Keratinocyte (primary cell): ENCODE measurements at regions not wholly inside any gene's neighbourhood (a gene's known extent, or its start where the extent isn't known, plus 50 kb on each side); places are given as distances from the start of the nearest gene placed in this dataset.

Source experiments
- DNase-seq: peaks from one replicate; pipeline ENCODE4 v3.0.0-alpha.2; 2011; ENCODE audit warnings: low read depth, missing footprints, low spot score
- FAIRE-seq: peaks from 2 replicates; lab custom pipeline; 2011; peaks lifted over from hg19 to GRCh38; lab: Jason Lieb, UNC
- H2AFZ ChIP-seq: 2 replicates; pipeline ENCODE4 v1.6.0; 2012; ENCODE audit warnings: low read length, control low read depth, inconsistent platforms; ENCODE audit not compliant: control insufficient read depth
- H3K27ac ChIP-seq: 2 replicates; pipeline ENCODE4 v1.5.1; 2011; ENCODE audit warnings: low read length; ENCODE audit not compliant: control insufficient read depth, insufficient read depth
- H3K27me3 ChIP-seq: 3 replicates; pipeline ENCODE4 v1.6.0; 2011; ENCODE audit warnings: low read length; ENCODE audit not compliant: control insufficient read depth, insufficient read depth; ENCODE audit errors: extremely low read depth
- H3K36me3 ChIP-seq, 2 experiments: 2 replicates in 1 of 2; 3 replicates in 1 of 2; pipeline ENCODE4 v1.5.1; 2011; ENCODE audit warnings: low read length in 2 of 2, mild to moderate bottlenecking in 1 of 2; ENCODE audit not compliant: control insufficient read depth in 2 of 2, insufficient read depth in 2 of 2; ENCODE audit errors: extremely low read depth in 1 of 2
- H3K4me1 ChIP-seq: 3 replicates; pipeline ENCODE4 v1.5.1; 2011; ENCODE audit warnings: low read length; ENCODE audit not compliant: control insufficient read depth, insufficient read depth; ENCODE audit errors: extremely low read depth
- H3K4me2 ChIP-seq: 3 replicates; pipeline ENCODE4 v1.6.0; 2011; ENCODE audit warnings: low read depth, low read length; ENCODE audit not compliant: control insufficient read depth, insufficient read depth; ENCODE audit errors: extremely low read depth
- H3K4me3 ChIP-seq, 3 experiments: fragments of 200-600 bp in 1 of 3; sonication (generic) in 1 of 3; 2 replicates in 2 of 3; 3 replicates in 1 of 3; pipeline ENCODE4 v1.5.1; 2011 to 2016; ENCODE audit warnings: low read length in 3 of 3, mild to moderate bottlenecking in 3 of 3, control low read depth in 2 of 3, inconsistent platforms in 1 of 3, low read depth in 1 of 3, mixed read lengths in 1 of 3, mixed run types in 1 of 3, moderate library complexity in 1 of 3; ENCODE audit not compliant: control insufficient read depth in 2 of 3, insufficient read depth in 2 of 3; ENCODE audit errors: extremely low read depth in 1 of 3
- H3K79me2 ChIP-seq: 2 replicates; pipeline ENCODE4 v1.6.0; 2012; ENCODE audit warnings: low read length; ENCODE audit not compliant: control insufficient read depth, insufficient read depth
- H3K9ac ChIP-seq: 3 replicates; pipeline ENCODE4 v1.6.0; 2011; ENCODE audit warnings: low read length; ENCODE audit not compliant: control insufficient read depth, insufficient read depth; ENCODE audit errors: extremely low read depth
- H3K9me1 ChIP-seq: 3 replicates; pipeline ENCODE4 v1.6.0; 2011; ENCODE audit warnings: low read length; ENCODE audit not compliant: control insufficient read depth, insufficient read depth; ENCODE audit errors: extremely low read depth
- H3K9me3 ChIP-seq: 2 replicates; pipeline ENCODE4 v1.5.1; 2012; ENCODE audit warnings: low read depth, low read length; ENCODE audit not compliant: control insufficient read depth
- H4K20me1 ChIP-seq: 3 replicates; pipeline ENCODE4 v1.6.0; 2011; ENCODE audit warnings: low read length; ENCODE audit not compliant: control insufficient read depth, insufficient read depth; ENCODE audit errors: extremely low read depth
- CTCF ChIP-seq, 3 experiments: IDR thresholded peaks in 1 of 3; conservative IDR thresholded peaks in 1 of 3; optimal IDR thresholded peaks in 1 of 3; 2 replicates in 2 of 3; 3 replicates in 1 of 3; pipeline versions ENCODE3 to v1.5.1; 2011; ENCODE audit warnings: low read length in 3 of 3, mild to moderate bottlenecking in 3 of 3, moderate library complexity in 2 of 3, control low read depth in 1 of 3, inconsistent platforms in 1 of 3; ENCODE audit not compliant: insufficient read depth in 2 of 3; ENCODE audit errors: extremely low read depth in 1 of 3
- EZH2 ChIP-seq: IDR thresholded peaks from one replicate; pipeline ENCODE4 v1.6.1; 2012; ENCODE audit warnings: inconsistent platforms, mild to moderate bottlenecking, low read length, moderate library complexity
- dilution Hi-C: fragments of 300-500 bp; cut with MboI; formaldehyde crosslinking; loops from one replicate; pipeline ENCODE4 v1.7.0; 2020; ENCODE audit warnings: low sequenced_read_pairs; ENCODE audit not compliant: extremely low pct_ligation_motif_present

GRCh38 chr12:65536876-65537681 lies 258.6 kb downstream of the MSRB3 start:
- peaks cover 52% of the 10 kb centered on the region for H3K4me1 ChIP-seq
- H3K9me3 ChIP-seq = peaks cover 2% of the 10 kb centered on the region
- peak overlapping the region; percentile 63 for H3K4me2 ChIP-seq
- no peaks in the 10 kb centered on the region for H4K20me1 ChIP-seq
- no peak overlapping the region for H3K4me3 ChIP-seq
- peak overlapping the region; percentile 36 for H3K9ac ChIP-seq
- H3K27ac ChIP-seq = peak overlapping the region; percentile 91
- no peaks in the 10 kb centered on the region for H3K79me2 ChIP-seq
- TF ChIP-seq CTCF (optimal IDR thresholded peaks at IDR 0.05 in 1 of 3, IDR thresholded peaks at IDR 0.05 in 1 of 3, conservative IDR thresholded peaks at IDR 0.05 in 1 of 3; ENCODE audit: extremely low read depth in 1 of 3, insufficient read depth in 2 of 3, low read length in 3 of 3) (no peak), EZH2 (no peak)
- FAIRE-seq = peak; percentile 92
- DNase-seq = peak; percentile 95
- H3K9me1 ChIP-seq = no peaks in the 10 kb centered on the region
- no peaks in the 10 kb centered on the region for H3K36me3 ChIP-seq
- no peaks in the 10 kb centered on the region for H3K27me3 ChIP-seq
- no peak overlapping the region for H2AFZ ChIP-seq
- dilution Hi-C loops = no loop called here

GRCh38 chr12:65537978-65538377 lies 259.5 kb downstream of the MSRB3 start:
- peak overlapping the region; percentile 27 for H3K4me2 ChIP-seq
- no peak overlapping the region for H3K4me3 ChIP-seq
- H3K79me2 ChIP-seq = no peaks in the 10 kb centered on the region
- peaks cover 43% of the 10 kb centered on the region for H3K4me1 ChIP-seq
- peak overlapping the region; percentile 91 for H3K27ac ChIP-seq
- H3K9ac ChIP-seq = peak overlapping the region; percentile 24
- FAIRE-seq (peak; percentile 59), DNase-seq (no peak)
- H3K9me1 ChIP-seq = no peaks in the 10 kb centered on the region
- dilution Hi-C loops = no loop called here
- no peaks in the 10 kb centered on the region for H3K36me3 ChIP-seq
- no peaks in the 10 kb centered on the region for H3K27me3 ChIP-seq
- H4K20me1 ChIP-seq = no peaks in the 10 kb centered on the region
- TF ChIP-seq CTCF (optimal IDR thresholded peaks at IDR 0.05 in 1 of 3, IDR thresholded peaks at IDR 0.05 in 1 of 3, conservative IDR thresholded peaks at IDR 0.05 in 1 of 3; ENCODE audit: extremely low read depth in 1 of 3, insufficient read depth in 2 of 3, low read length in 3 of 3) = no peak
- TF ChIP-seq EZH2 = no peak
- peaks cover 2% of the 10 kb centered on the region for H3K9me3 ChIP-seq
- H2AFZ ChIP-seq = peak overlapping the region; percentile 30
